Skeletal muscle cell (primary cell): ENCODE measurements at regions not wholly inside any gene's neighbourhood (a gene's known extent, or its start where the extent isn't known, plus 50 kb on each side); places are given as distances from the start of the nearest gene placed in this dataset.

Experiments used
- DNase-seq: peaks from one replicate; pipeline ENCODE4 v3.0.0-alpha.2; 2010; ENCODE audit warnings: low read depth
- H3K4me3 ChIP-seq: 2 replicates; pipeline ENCODE4 v1.5.1; 2011; ENCODE audit warnings: low read depth, mild to moderate bottlenecking, control low read depth, low read length, moderate library complexity

- no peak for DNase-seq
- H3K4me3 ChIP-seq = no peak overlapping the region
These were observed 217.5 kb upstream of the SGCD start for GRCh38 chr5:156109317-156110023.

- no peak overlapping the region for H3K4me3 ChIP-seq
- no peak for DNase-seq
These were observed 207.3 kb upstream of the SGCD start for GRCh38 chr5:156119692-156120091.

- DNase-seq = peak; percentile 43
- no peak overlapping the region for H3K4me3 ChIP-seq
These were observed 206.2 kb upstream of the SGCD start for GRCh38 chr5:156120777-156121176.

GRCh38 chr5:156121234-156121633, 205.7 kb upstream of the SGCD start:
- no peak overlapping the region for H3K4me3 ChIP-seq
- peak; percentile 51 for DNase-seq

GRCh38 chr5:156121882-156122281, 205.1 kb upstream of the SGCD start:
- H3K4me3 ChIP-seq = no peak overlapping the region
- DNase-seq = no peak

- peak; percentile 52 for DNase-seq
- no peak overlapping the region for H3K4me3 ChIP-seq
These were observed 202.3 kb upstream of the SGCD start for GRCh38 chr5:156124708-156125107.

GRCh38 chr5:156125118-156125517, 201.8 kb upstream of the SGCD start:
- DNase-seq = no peak

GRCh38 chr5:156126716-156127115, 200.2 kb upstream of the SGCD start:
- DNase-seq = no peak
- H3K4me3 ChIP-seq = no peak overlapping the region

More at GRCh38 chr5:156125118-156125517, 201.8 kb upstream of the SGCD start:
- no peak overlapping the region for H3K4me3 ChIP-seq

- DNase-seq = no peak
- H3K4me3 ChIP-seq = no peak overlapping the region
These were observed 198.9 kb upstream of the SGCD start for GRCh38 chr5:156128026-156128425.

- no peak for DNase-seq
- no peak overlapping the region for H3K4me3 ChIP-seq
These were observed 192.7 kb upstream of the SGCD start for GRCh38 chr5:156134216-156134615.

- H3K4me3 ChIP-seq = no peak overlapping the region
- no peak for DNase-seq
These were observed 191.4 kb upstream of the SGCD start for GRCh38 chr5:156135531-156135930.

- no peak for DNase-seq
- no peak overlapping the region for H3K4me3 ChIP-seq
These were observed 189.7 kb upstream of the SGCD start for GRCh38 chr5:156137071-156137869.

GRCh38 chr5:156142867-156143266, 184.1 kb upstream of the SGCD start:
- DNase-seq = no peak
- no peak overlapping the region for H3K4me3 ChIP-seq

GRCh38 chr5:156147261-156147943, 179.6 kb upstream of the SGCD start:
- no peak overlapping the region for H3K4me3 ChIP-seq
- no peak for DNase-seq

GRCh38 chr5:156147944-156148285, 179.0 kb upstream of the SGCD start:
- no peak overlapping the region for H3K4me3 ChIP-seq
- DNase-seq = no peak

- no peak for DNase-seq
- H3K4me3 ChIP-seq = no peak overlapping the region
These were observed 178.7 kb upstream of the SGCD start for GRCh38 chr5:156148301-156148700.

GRCh38 chr5:156149213-156149612, 177.8 kb upstream of the SGCD start:
- no peak for DNase-seq
- no peak overlapping the region for H3K4me3 ChIP-seq

- DNase-seq = no peak
- no peak overlapping the region for H3K4me3 ChIP-seq
These were observed 173.4 kb upstream of the SGCD start for GRCh38 chr5:156153602-156154001.

GRCh38 chr5:156154757-156155156, 172.2 kb upstream of the SGCD start:
- no peak for DNase-seq
- no peak overlapping the region for H3K4me3 ChIP-seq

GRCh38 chr5:156155598-156155997, 171.4 kb upstream of the SGCD start:
- H3K4me3 ChIP-seq = no peak overlapping the region
- DNase-seq = no peak
